Type B pancreatic cell (in vitro differentiated cells): ENCODE measurements at regions not wholly inside any gene's neighbourhood (a gene's known extent, or its start where the extent isn't known, plus 50 kb on each side); places are given as distances from the start of the nearest gene placed in this dataset.

ENCODE experiments used
- DNase-seq: peaks from one replicate; pipeline ENCODE4 v3.0.0; 2021; ENCODE audit warnings: mixed read lengths; ENCODE audit not compliant: unreplicated experiment; ENCODE audit errors: extremely low spot score
- H3K27ac Mint-ChIP-seq: 2 replicates; pipeline ENCODE4 v1.8.0; 2021; ENCODE audit warnings: mild to moderate bottlenecking, mixed read lengths
- H3K27me3 Mint-ChIP-seq: 2 replicates; pipeline ENCODE4 v1.8.0; 2021; ENCODE audit warnings: mixed read lengths
- H3K36me3 Mint-ChIP-seq: 2 replicates; pipeline ENCODE4 v1.8.0; 2021; ENCODE audit warnings: mixed read lengths
- H3K4me1 Mint-ChIP-seq: one replicate; pipeline ENCODE4 v1.8.0; 2021; ENCODE audit warnings: mixed read lengths; ENCODE audit not compliant: unreplicated experiment
- H3K4me3 Mint-ChIP-seq: 2 replicates; pipeline ENCODE4 v1.8.0; 2021; ENCODE audit warnings: mild to moderate bottlenecking, mixed read lengths
- H3K9me3 Mint-ChIP-seq: 2 replicates; pipeline ENCODE4 v1.8.0; 2021; ENCODE audit warnings: mixed read lengths
- CTCF ChIP-seq: fragments of 200-600 bp; sonication (generic); conservative IDR thresholded peaks from 2 replicates; pipeline ENCODE4 v1.5.0; 2021; ENCODE audit warnings: antibody characterized with exemption, mild to moderate bottlenecking

DNA sequence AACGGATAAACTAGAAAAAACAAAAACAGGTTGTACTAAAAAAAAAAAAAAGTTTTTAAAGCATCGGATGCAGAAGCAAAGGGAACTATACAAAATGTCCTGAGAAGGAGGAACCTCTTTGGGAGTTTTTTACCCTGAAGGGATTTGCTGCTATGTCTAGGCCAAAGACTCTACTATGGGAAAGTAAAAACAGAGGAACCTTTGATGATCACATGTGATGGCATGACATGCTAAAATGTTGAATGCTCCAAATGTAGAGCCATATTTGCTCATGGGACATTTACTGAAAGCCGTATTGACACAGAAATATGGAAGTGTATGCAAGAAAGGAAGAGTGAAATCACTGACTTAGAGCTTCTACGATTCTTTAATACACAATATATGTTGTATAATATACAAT lies 992.0 kb upstream of the ZEB2 start:
- H3K4me3 Mint-ChIP-seq: no peak overlapping the region
- no peak for TF ChIP-seq CTCF
- H3K27me3 Mint-ChIP-seq: no peaks in the 10 kb centered on the region
- H3K36me3 Mint-ChIP-seq: no peaks in the 10 kb centered on the region
- no peaks in the 10 kb centered on the region for H3K4me1 Mint-ChIP-seq
- no peak for DNase-seq
- no peak overlapping the region for H3K27ac Mint-ChIP-seq
- no peaks in the 10 kb centered on the region for H3K9me3 Mint-ChIP-seq

GRCh38 chr2:145503511-145503910 lies 983.6 kb upstream of the ZEB2 start:
- H3K4me3 Mint-ChIP-seq: no peak overlapping the region
- no peaks in the 10 kb centered on the region for H3K27me3 Mint-ChIP-seq
- H3K4me1 Mint-ChIP-seq: no peaks in the 10 kb centered on the region
- no peak overlapping the region for H3K27ac Mint-ChIP-seq
- no peaks in the 10 kb centered on the region for H3K9me3 Mint-ChIP-seq
- DNase-seq: no peak
- TF ChIP-seq CTCF: no peak
- H3K36me3 Mint-ChIP-seq: no peaks in the 10 kb centered on the region

DNA sequence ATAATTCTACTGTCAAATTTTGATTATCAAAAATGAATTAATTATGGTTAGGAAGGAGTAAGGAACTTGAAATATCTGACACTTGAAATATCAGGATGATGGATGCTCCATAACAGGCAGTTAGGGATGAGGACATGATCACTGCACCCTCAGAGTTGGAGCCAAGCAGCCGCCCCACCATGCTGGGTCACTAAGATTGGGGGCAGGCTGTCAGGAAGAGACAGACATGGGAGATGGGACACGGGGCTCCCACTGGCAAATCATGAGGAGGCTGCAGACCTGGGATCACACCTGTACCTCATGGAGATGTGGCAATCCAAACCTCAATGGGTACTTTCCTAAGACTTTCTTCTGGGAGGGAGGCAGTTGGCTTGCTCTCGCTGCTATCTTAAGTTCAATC lies 982.0 kb upstream of the ZEB2 start:
- DNase-seq: no peak
- Mint-ChIP-seq H3K27me3 (no peaks in the 10 kb centered on the region), H3K27ac (no peak overlapping the region), H3K36me3 (no peaks in the 10 kb centered on the region), H3K4me1 (no peaks in the 10 kb centered on the region), H3K4me3 (no peak overlapping the region), H3K9me3 (no peaks in the 10 kb centered on the region)
- no peak for TF ChIP-seq CTCF

- H3K27me3 Mint-ChIP-seq: no peaks in the 10 kb centered on the region
- H3K4me3 Mint-ChIP-seq: no peak overlapping the region
- H3K27ac Mint-ChIP-seq: no peak overlapping the region
- peaks cover 5% of the 10 kb centered on the region for H3K9me3 Mint-ChIP-seq
- DNase-seq: no peak
- no peaks in the 10 kb centered on the region for H3K36me3 Mint-ChIP-seq
- TF ChIP-seq CTCF: no peak
- H3K4me1 Mint-ChIP-seq: no peaks in the 10 kb centered on the region
Observed at GRCh38 chr2:145495590-145495989, 975.7 kb upstream of the ZEB2 start.

DNA sequence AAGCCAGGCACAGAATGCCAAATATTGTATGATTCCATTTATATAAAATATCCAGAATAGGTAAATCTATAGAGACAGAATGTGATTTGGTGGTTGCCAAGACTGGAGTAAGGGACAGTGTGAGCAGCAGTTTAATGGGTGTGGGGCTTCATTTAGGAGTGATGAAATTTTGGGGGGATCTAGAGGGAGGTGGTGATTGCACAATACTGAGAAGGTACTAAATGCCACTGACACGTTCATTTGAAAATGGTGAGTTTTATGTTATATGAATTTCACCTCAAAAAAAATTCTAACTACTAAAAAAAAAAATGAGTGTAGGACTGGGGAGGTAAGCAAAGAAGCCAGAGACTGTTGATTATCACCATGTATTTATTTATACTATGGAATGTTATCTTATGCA lies 974.5 kb upstream of the ZEB2 start:
- Mint-ChIP-seq H3K9me3 (peaks cover 5% of the 10 kb centered on the region), H3K4me1 (no peaks in the 10 kb centered on the region), H3K36me3 (no peaks in the 10 kb centered on the region), H3K27me3 (no peaks in the 10 kb centered on the region), H3K27ac (no peak overlapping the region), H3K4me3 (no peak overlapping the region)
- no peak for DNase-seq
- TF ChIP-seq CTCF: no peak

- Mint-ChIP-seq H3K4me1 (peaks cover 4% of the 10 kb centered on the region), H3K9me3 (peaks cover 5% of the 10 kb centered on the region), H3K27me3 (peaks cover 3% of the 10 kb centered on the region), H3K27ac (no peak overlapping the region), H3K36me3 (no peaks in the 10 kb centered on the region), H3K4me3 (no peak overlapping the region)
- DNase-seq: no peak
- TF ChIP-seq CTCF: no peak
Observed at GRCh38 chr2:145488571-145488970, 968.7 kb upstream of the ZEB2 start.
